Osteoblast (primary cell): ENCODE measurements at regions not wholly inside any gene's neighbourhood (a gene's known extent, or its start where the extent isn't known, plus 50 kb on each side); places are given as distances from the start of the nearest gene placed in this dataset.
"Not testable (repeated sequence)": the region's sequence is repeated elsewhere in the genome, so short reads cannot be mapped to it uniquely, and the experiment has no call there.

Source experiments
- DNase-seq: peaks from one replicate; pipeline ENCODE4 v3.0.0; 2011; ENCODE audit warnings: low spot score, mixed read lengths; ENCODE audit not compliant: insufficient read length; ENCODE audit errors: missing footprints
- H2AFZ ChIP-seq: 2 replicates; pipeline ENCODE4 v1.6.0; 2011; ENCODE audit warnings: mild to moderate bottlenecking, low read length
- H3K27ac ChIP-seq: 2 replicates; pipeline ENCODE4 v1.5.1; 2011; ENCODE audit warnings: mild to moderate bottlenecking, low read depth, low read length, moderate library complexity
- H3K27me3 ChIP-seq: 2 replicates; pipeline ENCODE4 v1.6.0; 2012; ENCODE audit warnings: mild to moderate bottlenecking, control low read depth, inconsistent platforms, low read length, moderate library complexity; ENCODE audit not compliant: insufficient read depth
- H3K36me3 ChIP-seq: 2 replicates; pipeline ENCODE4 v1.5.1; 2011; ENCODE audit warnings: mild to moderate bottlenecking, low read length, control low read depth, moderate library complexity; ENCODE audit not compliant: insufficient read depth
- H3K4me1 ChIP-seq: 2 replicates; pipeline ENCODE4 v1.5.1; 2011; ENCODE audit warnings: mild to moderate bottlenecking, low read length, control low read depth, moderate library complexity; ENCODE audit not compliant: insufficient read depth
- H3K4me2 ChIP-seq: 2 replicates; pipeline ENCODE4 v1.6.0; 2011; ENCODE audit warnings: mild to moderate bottlenecking, low read length; ENCODE audit not compliant: insufficient read depth
- H3K4me3 ChIP-seq: fragments of 200-600 bp; sonication (generic); 3 replicates; pipeline ENCODE4 v1.5.1; 2012; ENCODE audit warnings: mild to moderate bottlenecking, low read length, inconsistent platforms; ENCODE audit not compliant: insufficient read depth
- H3K79me2 ChIP-seq: 2 replicates; pipeline ENCODE4 v1.6.0; 2012; ENCODE audit warnings: mild to moderate bottlenecking, low read length, control low read depth, inconsistent platforms; ENCODE audit not compliant: insufficient read depth
- H3K9me3 ChIP-seq: 2 replicates; pipeline ENCODE4 v1.5.1; 2011; ENCODE audit warnings: low read depth, low read length, control low read depth
- H4K20me1 ChIP-seq: 2 replicates; pipeline ENCODE4 v1.6.0; 2012; ENCODE audit warnings: mild to moderate bottlenecking, low read length, control low read depth; ENCODE audit not compliant: insufficient read depth
- TF ChIP-seq, protein P1 (sequence below): IDR thresholded peaks from 2 replicates; pipeline ENCODE4 v1.5.1; 2011; ENCODE audit warnings: mild to moderate bottlenecking, low read depth, low read length, moderate library complexity; ENCODE audit errors: extremely low read depth

DNA sequence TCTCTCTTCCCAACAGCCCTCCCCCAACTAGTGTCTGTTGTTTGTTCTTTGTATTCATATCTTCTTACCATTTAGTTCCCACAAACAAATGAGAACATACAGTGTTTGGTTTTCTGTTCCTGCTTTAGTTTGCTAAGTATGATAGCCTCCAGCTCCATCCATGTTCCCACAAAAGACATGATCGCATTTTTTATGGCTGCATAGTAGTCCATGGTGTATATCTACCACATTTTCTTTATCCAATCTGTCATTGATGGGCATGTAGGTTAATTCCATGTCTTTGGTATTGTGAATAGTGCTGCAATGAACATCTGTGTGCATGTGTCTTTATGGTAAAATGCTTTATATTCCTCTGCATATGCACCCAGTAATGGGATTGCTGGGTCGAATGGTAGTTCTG is 283.9 kb upstream of the FGF13 start:
- no peaks in the 10 kb centered on the region for H3K4me1 ChIP-seq
- DNase-seq: no peak
- H3K36me3 ChIP-seq: no peaks in the 10 kb centered on the region
- H3K4me3 ChIP-seq: no peak overlapping the region
- TF ChIP-seq, protein P1, sequence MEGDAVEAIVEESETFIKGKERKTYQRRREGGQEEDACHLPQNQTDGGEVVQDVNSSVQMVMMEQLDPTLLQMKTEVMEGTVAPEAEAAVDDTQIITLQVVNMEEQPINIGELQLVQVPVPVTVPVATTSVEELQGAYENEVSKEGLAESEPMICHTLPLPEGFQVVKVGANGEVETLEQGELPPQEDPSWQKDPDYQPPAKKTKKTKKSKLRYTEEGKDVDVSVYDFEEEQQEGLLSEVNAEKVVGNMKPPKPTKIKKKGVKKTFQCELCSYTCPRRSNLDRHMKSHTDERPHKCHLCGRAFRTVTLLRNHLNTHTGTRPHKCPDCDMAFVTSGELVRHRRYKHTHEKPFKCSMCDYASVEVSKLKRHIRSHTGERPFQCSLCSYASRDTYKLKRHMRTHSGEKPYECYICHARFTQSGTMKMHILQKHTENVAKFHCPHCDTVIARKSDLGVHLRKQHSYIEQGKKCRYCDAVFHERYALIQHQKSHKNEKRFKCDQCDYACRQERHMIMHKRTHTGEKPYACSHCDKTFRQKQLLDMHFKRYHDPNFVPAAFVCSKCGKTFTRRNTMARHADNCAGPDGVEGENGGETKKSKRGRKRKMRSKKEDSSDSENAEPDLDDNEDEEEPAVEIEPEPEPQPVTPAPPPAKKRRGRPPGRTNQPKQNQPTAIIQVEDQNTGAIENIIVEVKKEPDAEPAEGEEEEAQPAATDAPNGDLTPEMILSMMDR: no peak
- no peaks in the 10 kb centered on the region for H3K27me3 ChIP-seq
- H3K79me2 ChIP-seq: no peaks in the 10 kb centered on the region
- H2AFZ ChIP-seq: no peak overlapping the region
- no peaks in the 10 kb centered on the region for H3K9me3 ChIP-seq
- no peaks in the 10 kb centered on the region for H4K20me1 ChIP-seq
- H3K27ac ChIP-seq: no peak overlapping the region
- H3K4me2 ChIP-seq: no peak overlapping the region

DNA sequence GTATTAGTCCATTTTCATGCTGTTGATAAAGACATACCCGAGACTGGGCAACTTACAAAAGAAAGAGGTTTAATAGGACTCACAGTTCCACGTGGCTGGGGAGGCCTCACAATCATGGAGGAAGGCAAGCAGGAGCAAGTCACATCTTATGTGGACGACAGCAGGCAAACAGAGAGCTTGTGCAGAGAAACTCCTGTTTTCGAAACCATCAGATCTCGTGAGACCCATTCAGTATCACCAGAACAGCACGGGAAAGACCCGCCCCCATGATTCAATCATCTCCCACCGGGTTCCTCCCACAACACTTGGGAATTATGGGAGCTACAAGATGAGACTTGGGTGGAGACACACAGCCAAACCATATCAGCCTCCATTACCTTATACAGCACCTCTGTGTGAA is 278.9 kb upstream of the FGF13 start:
- not testable (repeated sequence) for H4K20me1 ChIP-seq, H3K79me2 ChIP-seq, H2AFZ ChIP-seq, H3K9me3 ChIP-seq, H3K4me3 ChIP-seq, H3K27ac ChIP-seq, H3K4me1 ChIP-seq, H3K4me2 ChIP-seq, H3K36me3 ChIP-seq, H3K27me3 ChIP-seq, DNase-seq

DNA sequence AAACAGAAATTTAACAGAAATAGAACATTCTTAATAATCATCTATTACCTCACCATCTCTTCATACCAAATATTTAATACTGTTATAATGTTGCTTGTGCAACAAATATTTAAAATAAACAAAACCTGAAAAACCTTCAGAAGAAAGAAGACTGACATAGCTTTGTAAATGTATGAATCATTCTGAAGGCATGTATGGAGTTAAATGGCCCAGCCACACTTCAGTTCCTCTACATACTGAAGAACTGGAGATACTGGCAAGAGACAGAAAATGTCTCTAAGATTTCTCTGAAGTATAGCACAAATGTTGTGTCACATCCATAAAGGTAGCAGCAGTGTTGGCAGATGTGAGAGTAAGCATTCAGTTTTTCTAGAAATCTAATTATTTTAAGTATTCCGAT is 275.3 kb upstream of the FGF13 start:
- H3K27me3 ChIP-seq: no peaks in the 10 kb centered on the region
- H3K27ac ChIP-seq: no peak overlapping the region
- H3K36me3 ChIP-seq: no peaks in the 10 kb centered on the region
- H2AFZ ChIP-seq: no peak overlapping the region
- no peak for DNase-seq
- no peaks in the 10 kb centered on the region for H3K4me1 ChIP-seq
- TF ChIP-seq, protein P1: no peak
- no peaks in the 10 kb centered on the region for H3K9me3 ChIP-seq
- H3K4me2 ChIP-seq: no peak overlapping the region
- no peak overlapping the region for H3K4me3 ChIP-seq
- H4K20me1 ChIP-seq: no peaks in the 10 kb centered on the region
- no peaks in the 10 kb centered on the region for H3K79me2 ChIP-seq

DNA sequence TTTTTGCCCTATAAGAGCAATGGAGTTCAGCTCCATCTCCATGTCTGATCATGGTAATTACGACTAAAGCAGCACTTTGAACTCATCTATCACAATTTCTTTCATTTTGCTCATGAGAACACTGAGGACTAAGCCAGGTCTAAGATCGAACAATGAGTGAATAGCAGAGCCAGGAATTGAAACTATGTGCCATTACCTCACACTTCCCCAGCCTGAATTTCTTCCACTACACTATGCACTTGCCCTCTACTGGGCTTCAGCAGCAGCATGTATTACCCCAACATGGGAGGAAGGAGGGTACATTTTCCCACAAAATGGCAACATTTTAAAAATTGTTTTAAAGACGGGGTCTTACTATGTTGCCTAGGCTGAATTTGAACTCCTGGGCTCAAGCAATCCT is 274.7 kb upstream of the FGF13 start:
- Histone ChIP-seq H3K79me2 (no peaks in the 10 kb centered on the region), H3K4me3 (no peak overlapping the region), H4K20me1 (no peaks in the 10 kb centered on the region), H3K4me2 (no peak overlapping the region), H3K27me3 (no peaks in the 10 kb centered on the region), H2AFZ (no peak overlapping the region), H3K27ac (no peak overlapping the region), H3K4me1 (no peaks in the 10 kb centered on the region), H3K36me3 (no peaks in the 10 kb centered on the region), H3K9me3 (no peaks in the 10 kb centered on the region)
- TF ChIP-seq, protein P1: no peak
- DNase-seq: no peak

DNA sequence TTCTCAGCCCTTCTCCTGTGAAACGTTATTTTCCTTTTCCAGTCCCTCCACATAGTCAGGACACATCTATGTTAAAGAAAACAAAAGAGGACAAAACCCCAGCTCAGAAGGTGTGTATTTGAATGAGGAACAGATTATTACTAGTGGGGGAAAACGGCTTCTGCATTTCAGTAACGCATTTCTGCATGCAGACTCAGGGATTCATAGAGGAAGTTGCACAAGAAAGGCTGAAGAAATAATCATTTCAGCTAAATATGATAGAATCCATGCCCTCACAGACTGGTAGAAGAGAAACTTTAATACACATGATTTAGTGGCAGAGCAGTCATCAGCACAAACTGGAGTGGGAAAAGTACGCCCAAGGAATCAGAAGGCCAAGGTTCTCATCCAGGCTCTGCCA is 270.8 kb upstream of the FGF13 start:
- Histone ChIP-seq H3K9me3 (no peaks in the 10 kb centered on the region), H3K4me1 (no peaks in the 10 kb centered on the region), H3K4me3 (no peak overlapping the region), H3K4me2 (no peak overlapping the region), H3K36me3 (no peaks in the 10 kb centered on the region), H3K27me3 (no peaks in the 10 kb centered on the region), H2AFZ (no peak overlapping the region), H3K27ac (no peak overlapping the region), H3K79me2 (no peaks in the 10 kb centered on the region), H4K20me1 (no peaks in the 10 kb centered on the region)
- no peak for DNase-seq
- TF ChIP-seq, protein P1: no peak
